OCI-LY7 (cell line): ENCODE measurements at regions not wholly inside any gene's neighbourhood (a gene's known extent, or its start where the extent isn't known, plus 50 kb on each side); places are given as distances from the start of the nearest gene placed in this dataset.
"Not testable (repeated sequence)": the region's sequence is repeated elsewhere in the genome, so short reads cannot be mapped to it uniquely, and the experiment has no call there.

Experiments
- BruUV-seq: library from RNA; stranded (reverse); fragments of 400-500 nt; replicated peaks from 2 replicates; lab custom pipeline; 2021; lab: Mats Ljungman, UMichigan
- CTCF ChIA-PET: fragments of 300-600 bp; sonication (Branson Sonifier 250); formaldehyde crosslinking; loops from one replicate; lab custom pipeline; 2022; ENCODE audit warnings: antibody characterized with exemption; ENCODE audit not compliant: unreplicated experiment; lab: Charles Lee
- POLR2A ChIA-PET: fragments of 300-600 bp; sonication (Branson Sonifier 250); formaldehyde crosslinking; loops from one replicate; lab custom pipeline; 2022; ENCODE audit warnings: antibody characterized with exemption; lab: Charles Lee
- DNase-seq: peaks from one replicate; pipeline ENCODE4 v3.0.0-alpha.2; 2015; ENCODE audit warnings: low spot score
- H2AFZ ChIP-seq: fragments of 200-600 bp; sonication (generic), shearing (Covaris generic); 2 replicates; pipeline ENCODE4 v1.6.1; 2014; ENCODE audit warnings: mild to moderate bottlenecking, antibody characterized with exemption, low read length, moderate library complexity
- H3K27ac ChIP-seq: fragments of 200-600 bp; sonication (generic); 2 replicates; pipeline ENCODE4 v1.5.1; 2014; ENCODE audit warnings: mixed run types, low read depth, mild to moderate bottlenecking, moderate library complexity, low read length, inconsistent platforms; ENCODE audit not compliant: poor library complexity, severe bottlenecking
- H3K36me3 ChIP-seq: fragments of 200-600 bp; sonication (generic); 2 replicates; pipeline ENCODE4 v1.6.1; 2014; ENCODE audit warnings: mild to moderate bottlenecking, antibody characterized with exemption, low read length, moderate library complexity, mixed read lengths; ENCODE audit not compliant: insufficient read depth
- H3K4me1 ChIP-seq: fragments of 200-600 bp; sonication (generic); 2 replicates; pipeline ENCODE4 v1.5.1; 2014; ENCODE audit warnings: mild to moderate bottlenecking, low read length; ENCODE audit not compliant: insufficient read depth, poor library complexity, severe bottlenecking
- H3K4me2 ChIP-seq: fragments of 200-600 bp; sonication (generic); 2 replicates; pipeline ENCODE4 v1.6.1; 2014; ENCODE audit warnings: mild to moderate bottlenecking, low read length
- H3K4me3 ChIP-seq: fragments of 200-600 bp; sonication (generic); 2 replicates; pipeline ENCODE4 v1.5.1; 2014; ENCODE audit warnings: mild to moderate bottlenecking, low read depth, low read length; ENCODE audit not compliant: poor library complexity, severe bottlenecking
- H3K79me2 ChIP-seq: fragments of 200-600 bp; sonication (generic); 2 replicates; pipeline ENCODE4 v1.6.1; 2016; ENCODE audit warnings: low read depth, mild to moderate bottlenecking, low read length, moderate library complexity, mixed read lengths; ENCODE audit not compliant: insufficient read depth
- H3K9me2 ChIP-seq: fragments of 200-600 bp; sonication (generic); 2 replicates; pipeline ENCODE4 v1.6.1; 2016; ENCODE audit warnings: mild to moderate bottlenecking, low read length, mixed read lengths; ENCODE audit not compliant: insufficient read depth
- H3K9me3 ChIP-seq: fragments of 200-600 bp; sonication (generic); 2 replicates; pipeline ENCODE4 v1.6.1; 2014; ENCODE audit warnings: mild to moderate bottlenecking, mixed run types, low read length, mixed read lengths
- H4K20me1 ChIP-seq: fragments of 200-600 bp; sonication (generic); 2 replicates; pipeline ENCODE4 v1.6.1; 2014; ENCODE audit warnings: mild to moderate bottlenecking, antibody characterized with exemption, low read length, moderate library complexity, mixed read lengths; ENCODE audit not compliant: insufficient read depth
- intact Hi-C: fragments of 100-400 bp; cut with micrococcal nuclease; formaldehyde crosslinking; loops from one replicate; pipeline ENCODE4 v1.10.0; 2022; ENCODE audit not compliant: unreplicated experiment

DNA sequence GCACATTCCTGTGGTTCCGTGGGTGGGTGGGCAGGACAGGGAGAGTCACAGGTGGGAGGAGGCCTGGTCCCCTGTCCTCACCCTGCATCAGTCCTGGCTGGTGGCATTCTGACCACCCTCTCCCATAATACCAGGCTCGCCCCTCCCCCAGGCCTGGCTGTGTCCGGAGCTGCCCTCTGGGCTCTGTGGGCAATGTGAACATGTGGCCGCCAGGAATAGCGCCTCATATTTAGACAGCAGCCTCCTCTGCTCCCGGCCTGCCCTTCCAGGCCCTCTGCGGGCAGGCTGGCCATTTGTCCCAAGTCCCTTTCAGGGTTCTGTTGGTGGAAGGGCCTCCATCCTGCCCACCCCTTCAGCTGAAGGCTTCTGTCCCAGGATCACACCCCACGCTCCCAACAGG, 4482.2 kb upstream of the TPTE start:
- H3K27ac ChIP-seq, H3K4me1 ChIP-seq, BruUV-seq, H3K4me2 ChIP-seq, CTCF ChIA-PET, H2AFZ ChIP-seq, H4K20me1 ChIP-seq, intact Hi-C loops, POLR2A ChIA-PET, DNase-seq, H3K9me3 ChIP-seq, H3K79me2 ChIP-seq, H3K9me2 ChIP-seq, H3K4me3 ChIP-seq, H3K36me3 ChIP-seq: not testable (repeated sequence)

DNA sequence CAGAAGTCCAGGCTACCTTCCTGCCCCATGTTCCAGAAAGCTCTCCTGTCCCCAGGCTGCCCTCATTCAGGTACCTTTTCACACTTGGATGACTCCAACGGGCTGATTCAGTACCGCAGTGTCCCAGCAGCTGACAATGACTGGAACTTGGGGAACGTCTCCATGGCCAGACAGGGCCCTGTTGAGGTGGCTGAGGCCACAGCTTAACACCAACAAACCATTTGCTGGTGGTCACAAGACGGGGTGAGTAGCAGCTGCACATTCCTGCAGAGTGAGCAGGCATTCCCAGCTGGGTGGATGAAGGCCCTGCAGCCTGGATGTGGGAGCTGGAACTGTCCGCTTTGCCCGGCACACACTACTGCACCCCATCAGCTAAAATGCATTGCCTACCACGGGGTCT, 4481.3 kb upstream of the TPTE start:
- BruUV-seq, H3K9me3 ChIP-seq, H3K4me1 ChIP-seq, H2AFZ ChIP-seq, CTCF ChIA-PET, POLR2A ChIA-PET, H3K79me2 ChIP-seq, H3K9me2 ChIP-seq, H3K27ac ChIP-seq, intact Hi-C loops, H4K20me1 ChIP-seq, H3K36me3 ChIP-seq, DNase-seq, H3K4me3 ChIP-seq, H3K4me2 ChIP-seq: not testable (repeated sequence)

DNA sequence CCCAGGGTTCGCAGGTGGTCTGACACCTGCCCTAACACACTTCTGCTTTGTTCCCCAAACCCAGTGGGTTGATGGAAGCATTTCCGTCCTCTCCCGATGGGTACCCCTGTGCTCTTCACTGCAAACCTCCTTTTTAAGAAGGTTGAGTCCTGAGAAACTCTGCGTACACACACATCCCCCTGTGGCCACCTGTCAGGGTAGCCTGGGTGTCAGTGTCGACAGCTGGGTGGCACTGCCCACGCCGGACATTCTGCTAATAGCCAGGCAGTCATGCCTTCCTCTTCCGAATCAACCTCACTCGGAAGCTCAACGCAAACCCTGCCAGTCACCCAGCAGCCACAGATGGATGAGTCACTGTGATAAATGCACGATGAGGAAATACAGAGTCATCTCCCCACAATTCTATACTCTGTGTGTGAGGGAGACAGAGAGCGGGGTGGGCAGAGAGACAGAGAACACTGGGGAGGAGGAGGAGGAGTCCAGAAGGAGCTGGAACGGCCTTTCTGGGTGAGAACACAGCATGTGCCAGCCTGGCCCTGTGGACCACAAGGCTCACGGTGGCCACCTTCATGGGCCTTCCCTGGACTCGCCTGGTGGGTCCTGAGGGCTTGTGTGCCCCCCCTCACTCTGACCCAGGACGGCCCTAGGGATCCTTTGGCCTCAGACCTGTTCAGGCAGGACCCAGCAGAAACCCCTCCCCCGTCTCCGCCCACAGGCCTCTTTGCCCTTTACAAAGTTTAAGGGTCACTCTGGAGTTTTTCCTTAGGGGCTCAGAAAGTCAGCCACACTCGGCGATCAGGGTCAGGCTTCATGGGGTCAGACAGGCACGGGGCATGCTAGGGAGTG, 4477.7 kb upstream of the TPTE start:
- intact Hi-C loops, H3K4me1 ChIP-seq, POLR2A ChIA-PET, H3K4me3 ChIP-seq, H3K36me3 ChIP-seq, H4K20me1 ChIP-seq, H2AFZ ChIP-seq, H3K9me3 ChIP-seq, BruUV-seq, DNase-seq, H3K4me2 ChIP-seq, CTCF ChIA-PET, H3K9me2 ChIP-seq, H3K27ac ChIP-seq, H3K79me2 ChIP-seq: not testable (repeated sequence)

DNA sequence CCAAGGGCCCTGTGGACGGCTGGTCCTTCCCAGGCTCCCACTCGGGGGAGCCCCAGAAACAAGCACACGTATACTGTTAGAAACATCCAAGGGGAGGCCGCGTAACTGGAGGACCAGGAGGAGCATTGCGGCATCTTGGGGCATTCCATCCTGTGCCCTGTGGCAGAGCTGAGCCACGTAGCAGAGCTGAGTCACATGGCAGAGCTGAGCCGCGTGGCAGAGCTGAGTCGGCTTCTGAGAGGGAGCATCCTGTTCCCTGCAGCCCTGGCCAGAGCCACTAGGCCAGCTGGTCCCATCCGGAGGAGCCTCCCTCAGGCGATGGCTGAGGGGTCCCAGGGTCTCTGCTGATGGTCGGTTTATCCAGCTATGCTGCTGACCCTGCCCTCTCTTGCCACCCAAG, 4476.7 kb upstream of the TPTE start:
- H3K36me3 ChIP-seq, CTCF ChIA-PET, H3K79me2 ChIP-seq, H3K4me2 ChIP-seq, intact Hi-C loops, H3K27ac ChIP-seq, H3K4me3 ChIP-seq, H3K4me1 ChIP-seq, POLR2A ChIA-PET, H3K9me3 ChIP-seq, DNase-seq, H2AFZ ChIP-seq, H4K20me1 ChIP-seq, BruUV-seq, H3K9me2 ChIP-seq: not testable (repeated sequence)

DNA sequence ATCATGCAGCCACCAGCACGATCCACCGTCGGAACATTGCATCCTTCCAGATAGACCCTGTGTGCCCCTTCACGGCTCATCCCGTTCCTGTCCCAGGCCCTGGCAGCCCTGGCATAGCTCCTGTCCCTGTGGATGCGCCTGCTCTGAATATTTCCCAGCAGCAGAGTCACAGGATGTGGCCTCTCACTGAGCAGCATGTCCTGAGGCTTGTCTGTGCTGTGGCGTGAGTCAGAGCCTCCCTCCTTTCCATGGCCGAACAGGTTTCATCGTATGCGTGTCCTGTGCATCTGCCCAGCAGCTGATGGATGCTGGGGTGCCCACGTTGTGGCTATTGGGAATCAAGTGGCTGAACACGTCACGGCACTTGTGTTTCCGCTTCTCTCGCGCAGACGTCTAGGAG, 4471.5 kb upstream of the TPTE start:
- BruUV-seq, H3K9me3 ChIP-seq, POLR2A ChIA-PET, CTCF ChIA-PET, DNase-seq, H3K4me3 ChIP-seq, intact Hi-C loops, H3K4me2 ChIP-seq, H3K79me2 ChIP-seq, H3K27ac ChIP-seq, H4K20me1 ChIP-seq, H3K4me1 ChIP-seq, H3K9me2 ChIP-seq, H3K36me3 ChIP-seq, H2AFZ ChIP-seq: not testable (repeated sequence)

DNA sequence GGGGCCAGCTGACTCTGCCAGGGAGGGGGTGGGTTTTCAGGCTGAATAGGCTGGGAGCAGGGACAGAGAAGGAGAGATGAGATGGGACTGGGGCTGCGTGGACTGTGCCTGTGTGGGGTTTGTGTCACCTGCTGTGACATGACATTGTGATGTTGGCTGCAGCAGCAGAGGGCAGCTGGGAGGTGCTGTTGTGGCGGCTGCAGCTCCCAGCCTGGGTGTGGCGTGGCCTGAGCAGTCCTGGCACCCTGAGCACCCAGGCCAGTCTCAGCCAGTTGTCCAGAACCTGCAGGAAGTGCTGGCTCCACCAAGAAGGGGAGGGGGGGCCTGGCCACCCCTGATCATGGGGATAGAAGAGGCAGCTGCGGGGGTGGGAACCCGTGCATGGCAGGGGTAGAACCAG, 4469.3 kb upstream of the TPTE start:
- H2AFZ ChIP-seq, H3K4me2 ChIP-seq, DNase-seq, CTCF ChIA-PET, H3K4me1 ChIP-seq, H3K9me2 ChIP-seq, H3K36me3 ChIP-seq, H3K4me3 ChIP-seq, POLR2A ChIA-PET, BruUV-seq, H3K79me2 ChIP-seq, H3K27ac ChIP-seq, H3K9me3 ChIP-seq, H4K20me1 ChIP-seq, intact Hi-C loops: not testable (repeated sequence)
